ENCODE measurements at regions not wholly inside any gene's neighbourhood (a gene's known extent, or its start where the extent isn't known, plus 50 kb on each side); places are given as distances from the start of the nearest gene placed in this dataset.

DNA sequence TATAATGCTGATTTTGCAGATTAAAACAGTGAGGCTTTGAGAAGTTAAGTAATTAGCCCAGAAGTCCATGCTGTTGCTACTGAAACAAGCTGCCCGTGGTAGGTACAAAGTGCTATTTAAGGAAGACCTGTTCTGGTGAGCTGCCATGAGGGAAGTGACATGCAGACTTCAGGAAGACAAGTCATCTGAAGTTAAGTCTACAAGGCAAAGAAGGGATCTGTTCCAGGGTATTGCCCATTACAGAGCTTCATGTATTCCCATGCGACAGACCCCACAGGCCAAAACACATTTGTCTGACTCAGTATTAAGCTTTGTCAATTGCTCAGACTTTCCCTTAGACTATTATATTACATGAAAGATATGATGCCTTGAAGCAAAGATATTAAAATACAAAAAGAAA lies 520.8 kb downstream of the FBXO15 start:
- intact Hi-C loops (cut with DNase I, micrococcal nuclease): no loop called here
- TF ChIP-seq, protein P1, sequence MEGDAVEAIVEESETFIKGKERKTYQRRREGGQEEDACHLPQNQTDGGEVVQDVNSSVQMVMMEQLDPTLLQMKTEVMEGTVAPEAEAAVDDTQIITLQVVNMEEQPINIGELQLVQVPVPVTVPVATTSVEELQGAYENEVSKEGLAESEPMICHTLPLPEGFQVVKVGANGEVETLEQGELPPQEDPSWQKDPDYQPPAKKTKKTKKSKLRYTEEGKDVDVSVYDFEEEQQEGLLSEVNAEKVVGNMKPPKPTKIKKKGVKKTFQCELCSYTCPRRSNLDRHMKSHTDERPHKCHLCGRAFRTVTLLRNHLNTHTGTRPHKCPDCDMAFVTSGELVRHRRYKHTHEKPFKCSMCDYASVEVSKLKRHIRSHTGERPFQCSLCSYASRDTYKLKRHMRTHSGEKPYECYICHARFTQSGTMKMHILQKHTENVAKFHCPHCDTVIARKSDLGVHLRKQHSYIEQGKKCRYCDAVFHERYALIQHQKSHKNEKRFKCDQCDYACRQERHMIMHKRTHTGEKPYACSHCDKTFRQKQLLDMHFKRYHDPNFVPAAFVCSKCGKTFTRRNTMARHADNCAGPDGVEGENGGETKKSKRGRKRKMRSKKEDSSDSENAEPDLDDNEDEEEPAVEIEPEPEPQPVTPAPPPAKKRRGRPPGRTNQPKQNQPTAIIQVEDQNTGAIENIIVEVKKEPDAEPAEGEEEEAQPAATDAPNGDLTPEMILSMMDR (IDR thresholded peaks at IDR 0.05): no peak
- ATAC-seq: no peak

DNA sequence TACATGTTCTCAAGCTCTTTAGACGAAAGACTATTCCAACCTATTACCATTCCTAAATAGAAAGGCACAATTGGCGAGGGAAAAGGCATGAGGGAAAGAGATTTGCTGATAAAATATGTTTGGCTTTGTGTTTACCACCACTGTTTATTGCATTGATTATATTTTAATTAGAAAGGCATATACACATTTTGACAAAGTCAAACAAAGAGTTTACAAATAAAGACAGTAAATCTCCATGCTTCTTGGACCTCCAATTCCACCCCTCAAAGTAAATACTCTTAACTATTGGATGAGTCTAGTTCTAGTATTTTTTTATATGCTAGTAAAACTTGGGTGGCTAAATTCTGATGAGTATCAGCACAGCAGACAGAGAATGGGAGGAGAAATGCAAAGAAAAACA lies 521.4 kb downstream of the FBXO15 start:
- DNase-seq: no peak
- Histone ChIP-seq H3K9me3 (no peaks in the 10 kb centered on the region), H3K36me3 (ENCODE audit: low read depth) (no peaks in the 10 kb centered on the region), H3K4me3 (no peak overlapping the region), H3K4me1 (ENCODE audit: low read depth) (no peaks in the 10 kb centered on the region)
- TF ChIP-seq, protein P1 (IDR thresholded peaks at IDR 0.05): no peak
- ATAC-seq: no peak
- intact Hi-C loops (cut with DNase I, micrococcal nuclease): no loop called here

More for the DNA sequence above, 520.8 kb downstream of the FBXO15 start:
- H3K9me3 ChIP-seq: no peaks in the 10 kb centered on the region
- no peak overlapping the region for H3K4me3 ChIP-seq
- no peaks in the 10 kb centered on the region for H3K4me1 ChIP-seq (ENCODE audit: low read depth)
- H3K36me3 ChIP-seq (ENCODE audit: low read depth): no peaks in the 10 kb centered on the region
- DNase-seq: no peak

DNA sequence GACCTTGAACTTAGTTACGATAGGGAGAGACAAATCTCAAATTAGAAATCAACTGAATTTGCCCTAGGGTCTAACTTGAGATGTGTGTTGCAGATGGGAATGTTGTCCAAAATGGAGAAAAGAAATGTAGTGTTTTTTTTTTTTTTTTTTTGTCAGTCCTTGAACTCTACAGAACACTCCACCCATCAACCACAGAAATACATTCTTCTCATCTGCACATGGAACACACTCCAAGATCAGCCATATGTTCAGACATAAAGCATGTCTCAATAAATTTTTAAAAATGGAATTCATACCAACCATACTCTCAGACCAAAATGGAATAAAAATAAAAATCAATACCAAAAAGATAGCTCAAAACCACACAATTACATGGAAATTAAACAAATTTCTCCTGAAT lies 526.5 kb downstream of the FBXO15 start:
- Histone ChIP-seq H3K9me3 (no peaks in the 10 kb centered on the region), H3K36me3 (ENCODE audit: low read depth) (no peaks in the 10 kb centered on the region), H3K4me3 (no peak overlapping the region), H3K4me1 (ENCODE audit: low read depth) (no peaks in the 10 kb centered on the region)
- no peak for ATAC-seq
- TF ChIP-seq, protein P1 (IDR thresholded peaks at IDR 0.05): no peak
- no peak for DNase-seq
- intact Hi-C loops (cut with DNase I, micrococcal nuclease): no loop called here

DNA sequence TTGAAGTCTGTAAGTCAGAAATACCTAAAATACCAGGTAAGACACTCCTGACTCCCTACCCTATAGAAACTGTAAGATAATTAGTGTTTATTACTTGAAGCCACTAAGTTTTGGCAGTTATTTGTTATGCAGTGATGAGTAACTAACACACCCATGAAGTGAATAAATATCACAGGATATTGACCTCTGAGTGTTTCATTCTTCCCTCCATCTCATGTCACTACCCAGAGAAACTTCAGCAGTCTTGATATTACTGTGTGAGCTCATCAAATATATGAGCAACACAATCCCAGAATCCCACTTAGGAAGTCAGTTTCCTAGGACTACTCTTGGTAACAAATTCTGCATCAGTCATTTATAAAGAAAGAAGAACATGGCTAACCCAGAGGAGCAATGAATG lies 529.7 kb downstream of the FBXO15 start:
- no peaks in the 10 kb centered on the region for H3K36me3 ChIP-seq (ENCODE audit: low read depth)
- TF ChIP-seq, protein P1 (IDR thresholded peaks at IDR 0.05): no peak
- DNase-seq (no peak), ATAC-seq (no peak)
- no peaks in the 10 kb centered on the region for H3K9me3 ChIP-seq
- H3K4me3 ChIP-seq: no peak overlapping the region
- intact Hi-C loops (cut with DNase I, micrococcal nuclease): no loop called here
- H3K4me1 ChIP-seq (ENCODE audit: low read depth): no peaks in the 10 kb centered on the region

DNA sequence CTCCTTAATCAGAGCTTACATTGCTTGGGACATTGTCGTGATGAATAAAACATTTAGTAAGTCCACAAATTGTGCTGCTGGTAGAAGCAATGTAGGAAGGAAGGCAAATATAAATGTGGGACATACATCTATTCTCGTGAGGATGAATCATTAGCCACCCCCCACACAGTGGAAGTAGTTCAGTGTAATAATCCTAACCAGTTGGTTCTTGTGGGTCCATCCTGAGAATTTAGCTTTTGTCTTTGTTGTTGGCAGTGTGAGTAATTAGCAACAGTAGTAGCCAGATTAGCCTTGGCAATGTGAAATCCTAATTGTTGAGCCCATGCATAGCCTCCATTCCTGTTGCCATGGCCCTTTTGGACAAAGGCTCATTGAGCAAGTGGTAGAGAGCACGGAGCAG lies 532.1 kb downstream of the FBXO15 start:
- DNase-seq (no peak), ATAC-seq (no peak)
- H3K4me1 ChIP-seq (ENCODE audit: low read depth): no peaks in the 10 kb centered on the region
- H3K9me3 ChIP-seq: no peaks in the 10 kb centered on the region
- H3K4me3 ChIP-seq: no peak overlapping the region
- intact Hi-C loops (cut with DNase I, micrococcal nuclease): no loop called here
- H3K36me3 ChIP-seq (ENCODE audit: low read depth): no peaks in the 10 kb centered on the region
- TF ChIP-seq, protein P1 (IDR thresholded peaks at IDR 0.05): no peak

DNA sequence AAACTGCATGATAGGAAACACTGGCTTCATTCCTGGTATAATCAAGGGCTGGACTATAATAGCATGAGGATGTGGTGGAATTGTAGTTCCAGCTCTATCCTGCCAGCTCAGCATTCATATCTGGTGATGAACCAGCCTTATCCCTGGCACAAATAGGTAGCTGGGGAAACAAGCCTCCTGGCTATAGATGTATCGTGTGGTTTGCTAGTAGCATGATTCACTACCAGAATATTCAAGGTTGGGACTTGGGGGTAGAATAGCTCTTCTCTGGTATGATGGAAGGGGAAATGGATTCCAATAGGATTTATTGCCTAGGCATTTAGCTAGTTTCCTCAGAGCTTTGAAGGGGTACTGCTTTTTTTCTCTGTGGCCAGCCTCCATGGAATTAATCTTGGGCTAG lies 532.8 kb downstream of the FBXO15 start:
- H3K9me3 ChIP-seq: no peaks in the 10 kb centered on the region
- ATAC-seq: no peak
- TF ChIP-seq, protein P1 (IDR thresholded peaks at IDR 0.05): no peak
- no peak overlapping the region for H3K4me3 ChIP-seq
- intact Hi-C loops (cut with DNase I, micrococcal nuclease): no loop called here
- H3K36me3 ChIP-seq (ENCODE audit: low read depth): no peaks in the 10 kb centered on the region
- no peak for DNase-seq
- no peaks in the 10 kb centered on the region for H3K4me1 ChIP-seq (ENCODE audit: low read depth)
